ENCODE measurements at regions not wholly inside any gene's neighbourhood (a gene's known extent, or its start where the extent isn't known, plus 50 kb on each side); places are given as distances from the start of the nearest gene placed in this dataset.

DNA sequence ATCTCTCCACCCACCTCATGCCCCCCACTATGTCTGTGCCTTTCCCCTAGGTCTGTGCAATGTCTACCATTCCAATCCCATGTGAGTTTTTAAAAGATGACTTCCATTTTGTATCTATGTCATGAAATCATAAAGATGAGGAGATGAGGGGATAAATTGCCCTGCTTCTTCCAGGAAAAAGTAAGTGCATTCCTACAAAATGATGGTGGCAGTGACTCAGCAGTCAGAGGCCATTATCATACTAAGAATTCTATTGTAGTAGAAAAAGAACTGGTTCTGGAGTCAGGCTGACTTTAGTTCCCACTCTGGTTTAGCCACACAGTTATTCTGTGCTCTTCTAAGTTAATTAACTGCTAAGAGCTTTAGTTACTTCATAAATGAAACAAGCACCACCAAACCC, 89.6 kb upstream of the API5 start:
- DNase-seq (ENCODE audit: low spot score) = no peak
- intact Hi-C loops (cut with DNase I) = no loop called here

GRCh38 chr11:43223026-43223425, 88.8 kb upstream of the API5 start:
- no peak for DNase-seq (ENCODE audit: low spot score)
- intact Hi-C loops (cut with DNase I) = no loop called here

- intact Hi-C loops (cut with DNase I) = no loop called here
- DNase-seq (ENCODE audit: low spot score) = no peak
Observed at GRCh38 chr11:43234881-43235280, 76.9 kb upstream of the API5 start.

GRCh38 chr11:43238341-43238740, 73.5 kb upstream of the API5 start:
- intact Hi-C loops (cut with DNase I) = no loop called here
- no peak for DNase-seq (ENCODE audit: low spot score)

DNA sequence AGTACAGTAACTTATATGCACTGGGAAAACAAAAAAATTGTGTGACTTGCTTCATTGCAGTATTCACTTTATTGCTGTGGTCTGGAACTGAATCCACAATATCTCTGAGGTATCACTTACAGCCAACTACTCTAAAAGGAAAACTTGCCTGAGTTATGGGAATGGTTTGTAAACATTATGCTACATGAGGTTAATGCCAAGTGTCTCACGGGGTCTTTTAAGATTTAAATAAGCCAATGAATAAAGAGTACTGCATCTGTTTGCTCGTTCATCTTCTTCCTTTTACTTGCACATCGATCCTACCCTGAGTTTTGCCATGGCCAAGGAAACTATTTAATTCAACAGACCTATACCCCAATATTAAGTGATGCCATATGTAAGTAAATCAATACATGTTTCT, 72.0 kb upstream of the API5 start:
- intact Hi-C loops (cut with DNase I) = no loop called here
- DNase-seq (ENCODE audit: low spot score) = no peak

- intact Hi-C loops (cut with DNase I) = no loop called here
Observed at GRCh38 chr11:43242401-43242800, 69.4 kb upstream of the API5 start.

GRCh38 chr11:43243927-43244326, 67.9 kb upstream of the API5 start:
- no peak for DNase-seq (ENCODE audit: low spot score)
- intact Hi-C loops (cut with DNase I) = no loop called here

More at GRCh38 chr11:43242401-43242800, 69.4 kb upstream of the API5 start:
- no peak for DNase-seq (ENCODE audit: low spot score)

GRCh38 chr11:43245466-43245865, 66.3 kb upstream of the API5 start:
- intact Hi-C loops (cut with DNase I) = no loop called here
- no peak for DNase-seq (ENCODE audit: low spot score)

GRCh38 chr11:43250309-43250708, 61.5 kb upstream of the API5 start:
- DNase-seq (ENCODE audit: low spot score) = no peak
- intact Hi-C loops (cut with DNase I) = no loop called here

GRCh38 chr11:43261775-43262174, 50.0 kb upstream of the API5 start:
- DNase-seq (ENCODE audit: low spot score) = no peak
- intact Hi-C loops (cut with DNase I) = no loop called here
